ENCODE measurements at regions not wholly inside any gene's neighbourhood (a gene's known extent, or its start where the extent isn't known, plus 50 kb on each side); places are given as distances from the start of the nearest gene placed in this dataset.

GRCh38 chr2:222769446-222769845, 91.4 kb upstream of the ACSL3 start:
- TF ChIP-seq CTCF (IDR thresholded peaks at IDR 0.05) (no peak), KAT7 (CRISPR knock-in tag; IDR thresholded peaks at IDR 0.05; ENCODE audit: borderline replicate concordance) (no peak), ZNF423 (CRISPR knock-in tag; IDR thresholded peaks at IDR 0.05) (no peak)
